Endodermal cell (in vitro differentiated cells): ENCODE measurements at regions not wholly inside any gene's neighbourhood (a gene's known extent, or its start where the extent isn't known, plus 50 kb on each side); places are given as distances from the start of the nearest gene placed in this dataset.

Experiments used
- DNase-seq: peaks from one replicate; pipeline ENCODE4 v3.0.0-alpha.2; 2017
- H3K27ac ChIP-seq: 2 replicates; pipeline ENCODE4 v1.5.1; 2013; ENCODE audit warnings: mild to moderate bottlenecking, low read depth, low read length, moderate library complexity
- H3K27me3 ChIP-seq: 2 replicates; pipeline ENCODE4 v1.6.1; 2013; ENCODE audit warnings: mild to moderate bottlenecking, low read length, moderate library complexity; ENCODE audit not compliant: insufficient read depth, control insufficient read depth, poor library complexity, severe bottlenecking
- H3K36me3 ChIP-seq: 2 replicates; pipeline ENCODE4 v1.7.0; 2013; ENCODE audit warnings: mild to moderate bottlenecking, low read length, moderate library complexity; ENCODE audit not compliant: control insufficient read depth, insufficient read depth
- H3K4me1 ChIP-seq: one replicate; pipeline ENCODE4 v1.7.0; 2013; ENCODE audit warnings: low read length; ENCODE audit not compliant: control insufficient read depth, insufficient read depth
- H3K4me3 ChIP-seq: 2 replicates; pipeline ENCODE4 v1.5.1; 2013; ENCODE audit warnings: mild to moderate bottlenecking, low read length, moderate library complexity
- H3K9ac ChIP-seq: 2 replicates; pipeline ENCODE4 v1.6.1; 2013; ENCODE audit warnings: mild to moderate bottlenecking, low read length, moderate library complexity; ENCODE audit not compliant: poor library complexity, severe bottlenecking; ENCODE audit errors: extremely low read depth
- H3K9me3 ChIP-seq: 2 replicates; pipeline ENCODE4 v1.6.1; 2013; ENCODE audit warnings: mild to moderate bottlenecking, low read length, moderate library complexity; ENCODE audit not compliant: control insufficient read depth
- H3K27ac Mint-ChIP-seq: 2 replicates; pipeline ENCODE4 v1.8.0; 2020; ENCODE audit warnings: mixed read lengths
- H3K27me3 Mint-ChIP-seq: 2 replicates; pipeline ENCODE4 v1.8.0; 2021; ENCODE audit warnings: mild to moderate bottlenecking, mixed read lengths; ENCODE audit not compliant: insufficient read depth
- H3K36me3 Mint-ChIP-seq: 2 replicates; pipeline ENCODE4 v1.8.0; 2020; ENCODE audit warnings: low read depth, mixed read lengths
- H3K4me1 Mint-ChIP-seq: 2 replicates; pipeline ENCODE4 v1.8.0; 2020; ENCODE audit warnings: mixed read lengths
- H3K4me3 Mint-ChIP-seq: 2 replicates; pipeline ENCODE4 v1.8.0; 2020; ENCODE audit warnings: mild to moderate bottlenecking, moderate library complexity, mixed read lengths
- H3K9me3 Mint-ChIP-seq: 2 replicates; pipeline ENCODE4 v1.8.0; 2020; ENCODE audit warnings: mild to moderate bottlenecking, mixed read lengths
- CTCF ChIP-seq: fragments of 200-600 bp; sonication (generic); conservative IDR thresholded peaks from 2 replicates; pipeline ENCODE4 v1.5.0; 2021; ENCODE audit warnings: antibody characterized with exemption, mild to moderate bottlenecking
- WGBS, 2 experiments: methylation state at CpG; one replicate each; pipeline versions ENCODE4 v1.1.5 to v1.1.7; 2013; ENCODE audit warnings: missing lambda C conversion rate in 2 of 2, mixed read lengths in 1 of 2; ENCODE audit not compliant: insufficient coverage in 1 of 2, insufficient read length in 1 of 2; 5-methylcytosine and 5-hydroxymethylcytosine counted together

GRCh38 chr11:92711926-92712325 is 257.5 kb upstream of the MTNR1B start:
- Histone ChIP-seq H3K27ac (no peak overlapping the region), H3K27me3 (no peaks in the 10 kb centered on the region), H3K4me1 (no peaks in the 10 kb centered on the region), H3K9me3 (no peaks in the 10 kb centered on the region), H3K36me3 (no peaks in the 10 kb centered on the region), H3K4me3 (no peak overlapping the region), H3K9ac (no peak overlapping the region)
- no peaks in the 10 kb centered on the region for H3K27me3 Mint-ChIP-seq
- no peak overlapping the region for H3K4me3 Mint-ChIP-seq
- no peak for DNase-seq
- 90 to 100% methylated on average over 2 to 4 of the region's 4 CpGs for WGBS, 2 experiments
- H3K36me3 Mint-ChIP-seq, result no peaks in the 10 kb centered on the region
- H3K27ac Mint-ChIP-seq, result no peak overlapping the region
- H3K9me3 Mint-ChIP-seq, result no peaks in the 10 kb centered on the region
- TF ChIP-seq CTCF, result no peak
- H3K4me1 Mint-ChIP-seq, result peaks cover 6% of the 10 kb centered on the region

DNA sequence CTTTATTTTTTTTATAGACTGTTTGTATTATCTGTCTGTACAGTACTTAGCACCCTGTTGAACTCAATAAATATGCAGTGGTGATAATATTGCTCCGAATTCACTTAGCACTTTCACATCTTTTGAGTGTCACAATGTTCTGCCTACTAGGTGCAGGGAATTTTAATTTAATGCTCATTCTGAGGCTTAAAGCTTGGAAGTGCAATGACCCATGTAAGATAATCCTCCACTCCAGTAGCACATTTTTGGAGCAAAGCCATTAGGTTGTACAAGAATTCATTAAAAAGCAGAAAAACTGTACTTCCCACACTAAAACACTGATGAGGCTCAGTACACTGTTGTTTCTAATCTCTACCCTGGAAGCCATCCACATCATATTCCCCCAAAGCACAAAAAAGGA is 255.3 kb upstream of the MTNR1B start:
- H3K27me3 Mint-ChIP-seq, result no peaks in the 10 kb centered on the region
- no peak for DNase-seq
- no peak for TF ChIP-seq CTCF
- Histone ChIP-seq H3K9me3 (no peaks in the 10 kb centered on the region), H3K27ac (no peak overlapping the region), H3K4me3 (no peak overlapping the region), H3K36me3 (no peaks in the 10 kb centered on the region), H3K27me3 (no peaks in the 10 kb centered on the region), H3K4me1 (no peaks in the 10 kb centered on the region), H3K9ac (no peak overlapping the region)
- 89 to 91% methylated on average over 1 of the region's 1 CpG for WGBS, 2 experiments
- no peak overlapping the region for H3K27ac Mint-ChIP-seq
- no peak overlapping the region for H3K4me3 Mint-ChIP-seq
- no peaks in the 10 kb centered on the region for H3K36me3 Mint-ChIP-seq
- H3K9me3 Mint-ChIP-seq, result no peaks in the 10 kb centered on the region
- peaks cover 6% of the 10 kb centered on the region for H3K4me1 Mint-ChIP-seq

- Mint-ChIP-seq H3K9me3 (peaks cover 6% of the 10 kb centered on the region), H3K36me3 (peaks cover 2% of the 10 kb centered on the region), H3K4me3 (no peak overlapping the region), H3K27me3 (no peaks in the 10 kb centered on the region), H3K4me1 (peaks cover 1% of the 10 kb centered on the region), H3K27ac (no peak overlapping the region)
- Histone ChIP-seq H3K9ac (no peak overlapping the region), H3K4me1 (no peaks in the 10 kb centered on the region), H3K27ac (no peak overlapping the region), H3K36me3 (no peaks in the 10 kb centered on the region), H3K27me3 (no peaks in the 10 kb centered on the region), H3K4me3 (no peak overlapping the region), H3K9me3 (no peaks in the 10 kb centered on the region)
- no peak for TF ChIP-seq CTCF
- DNase-seq, result no peak
- 92% methylated on average over 1 of the region's 1 CpG; no CpG with 5 or more reads in 1 of the 2 experiments for WGBS, 2 experiments
Measured at GRCh38 chr11:92717240-92717639, 252.2 kb upstream of the MTNR1B start.
